Spleen (tissue), 7 donors: ENCODE measurements at regions not wholly inside any gene's neighbourhood (a gene's known extent, or its start where the extent isn't known, plus 50 kb on each side); places are given as distances from the start of the nearest gene placed in this dataset.

ENCODE experiments used
- CTCF ChIP-seq, 11 experiments: fragments of 200-600 bp in 7 of 11; fragments of 450-650 bp in 4 of 11; sonication (generic) in 4 of 11; IDR thresholded peaks in 8 of 11; conservative IDR thresholded peaks in 3 of 11; 1 replicate in 7 of 11; 2 replicates in 4 of 11; pipeline versions ENCODE4 v1.4.0 to v1.8.0; 2016 to 2021; ENCODE audit warnings: antibody characterized with exemption in 11 of 11, inconsistent platforms in 4 of 11, mild to moderate bottlenecking in 1 of 11
- POLR2A ChIP-seq, 3 donors: fragments of 450-650 bp; IDR thresholded peaks; one replicate each; pipeline ENCODE4 v1.5.1; 2017; ENCODE audit warnings: antibody characterized with exemption in 3 of 3, mild to moderate bottlenecking in 1 of 3
- donor health status: DM: no; HTN: no; CAD: no; lungs with moderate emphysema.
- donor health status: DM: no; HTN: no; CAD: no.
- donor health status: DM: no; HTN: no; CAD: no.

GRCh38 chr16:64392456-64392855 lies 729.4 kb downstream of the CDH11 start:
- TF ChIP-seq CTCF (IDR thresholded peaks at IDR 0.05 in 8 of 11, conservative IDR thresholded peaks at IDR 0.05 in 3 of 11) = no peak
- no peak for TF ChIP-seq POLR2A (IDR thresholded peaks at IDR 0.05)
